CD4-positive, alpha-beta T cell (primary cell): ENCODE measurements at regions not wholly inside any gene's neighbourhood (a gene's known extent, or its start where the extent isn't known, plus 50 kb on each side); places are given as distances from the start of the nearest gene placed in this dataset.

Experiments
- ATAC-seq: fragments of 200-7000 bp; cut with Tn5 transposase; one replicate; pipeline ENCODE4 v1.10.0; 2022; ENCODE audit warnings: mild to moderate bottlenecking; ENCODE audit not compliant: poor library complexity
- CTCF ChIA-PET: fragments of 350-600 bp; sonication (Branson Sonifier 250); formaldehyde crosslinking; loops from one replicate; lab custom pipeline; 2021; ENCODE audit warnings: antibody characterized with exemption, inconsistent platforms; lab: Charles Lee
- POLR2A ChIA-PET: fragments of 350-600 bp; sonication (Branson Sonifier 250); formaldehyde crosslinking; loops from one replicate; lab custom pipeline; 2021; ENCODE audit warnings: antibody characterized with exemption, inconsistent platforms; lab: Charles Lee
- DNase-seq, 14 experiments: peaks; one replicate each; pipeline ENCODE4 v3.0.0-alpha.2; 2013 to 2020; ENCODE audit warnings: mixed read lengths in 2 of 14
- H3K27ac ChIP-seq, 2 donors: one replicate each; pipeline versions ENCODE4 v1.5.1 to v1.7.0; 2013; ENCODE audit warnings: low read length in 2 of 2, low read depth in 1 of 2, mild to moderate bottlenecking in 1 of 2
- H3K27me3 ChIP-seq, 2 experiments: 1 replicate in 1 of 2; 2 replicates in 1 of 2; pipeline versions ENCODE4 v1.6.1 to v1.7.0; 2013; ENCODE audit warnings: low read length in 2 of 2, control low read depth in 1 of 2, mild to moderate bottlenecking in 1 of 2, moderate library complexity in 1 of 2; ENCODE audit not compliant: insufficient read depth in 2 of 2, control insufficient read depth in 1 of 2
- H3K36me3 ChIP-seq: one replicate; pipeline ENCODE4 v1.6.1; 2013; ENCODE audit warnings: low read length, control low read depth; ENCODE audit not compliant: insufficient read depth
- H3K4me1 ChIP-seq: one replicate; pipeline ENCODE4 v1.6.1; 2013; ENCODE audit warnings: low read length, control low read depth; ENCODE audit not compliant: insufficient read depth
- H3K4me3 ChIP-seq: one replicate; pipeline ENCODE4 v1.5.1; 2013; ENCODE audit warnings: mild to moderate bottlenecking, low read length, moderate library complexity
- H3K9me3 ChIP-seq, 2 experiments: 1 replicate in 1 of 2; 2 replicates in 1 of 2; pipeline versions ENCODE4 v1.6.1 to v1.7.0; 2013; ENCODE audit warnings: low read length in 2 of 2, mild to moderate bottlenecking in 2 of 2, control low read depth in 1 of 2, moderate library complexity in 1 of 2; ENCODE audit not compliant: control insufficient read depth in 1 of 2, insufficient read depth in 1 of 2
- H3K27ac Mint-ChIP-seq: one replicate; pipeline ENCODE4 v1.8.0; 2020; ENCODE audit warnings: mixed read lengths
- H3K27me3 Mint-ChIP-seq: one replicate; pipeline ENCODE4 v1.8.0; 2021; ENCODE audit warnings: mixed read lengths
- H3K36me3 Mint-ChIP-seq: one replicate; pipeline ENCODE4 v1.8.0; 2021; ENCODE audit warnings: low read depth, mixed read lengths
- H3K4me1 Mint-ChIP-seq: one replicate; pipeline ENCODE4 v1.8.0; 2021; ENCODE audit warnings: low read depth, mixed read lengths
- H3K4me3 Mint-ChIP-seq: one replicate; pipeline ENCODE4 v1.8.0; 2020; ENCODE audit warnings: mild to moderate bottlenecking, mixed read lengths
- H3K9me3 Mint-ChIP-seq: one replicate; pipeline ENCODE4 v1.8.0; 2020; ENCODE audit warnings: mixed read lengths
- intact Hi-C, 2 experiments: fragments of 100-400 bp; cut with DNase I in 1 of 2; cut with micrococcal nuclease in 1 of 2; formaldehyde crosslinking; loops; one replicate each; pipeline versions ENCODE4 v1.15.1 to v1.9.0; 2023 to 2025; cut with DNase I, micrococcal nuclease
- TF ChIP-seq, protein P1 (sequence below): fragments of 200-600 bp; IDR thresholded peaks from one replicate; pipeline ENCODE4 v1.8.0; 2022; ENCODE audit warnings: antibody characterized with exemption, mild to moderate bottlenecking

DNA sequence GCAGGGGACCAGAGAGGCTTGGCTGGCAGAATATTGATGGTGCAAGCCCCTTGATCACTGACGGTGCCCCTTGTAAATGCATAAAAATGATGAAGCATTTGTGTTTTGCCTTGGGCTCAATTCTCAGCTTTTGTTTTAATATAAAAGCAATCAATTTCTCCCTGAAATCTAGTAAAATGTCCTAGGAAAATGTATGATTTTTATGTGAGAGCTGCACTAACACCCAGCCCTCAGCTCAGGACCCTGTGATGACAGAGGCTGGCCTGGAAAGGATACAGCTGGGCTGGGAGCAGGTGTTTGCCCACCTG lies 84.7 kb upstream of the PHACTR3 start:
- no peak for DNase-seq
- CTCF ChIA-PET, result no interaction called here
- Mint-ChIP-seq H3K36me3 (no peaks in the 10 kb centered on the region), H3K27ac (no peak overlapping the region), H3K27me3 (peaks cover 82% of the 10 kb centered on the region), H3K9me3 (no peaks in the 10 kb centered on the region), H3K4me3 (no peak overlapping the region), H3K4me1 (no peaks in the 10 kb centered on the region)
- TF ChIP-seq, protein P1, sequence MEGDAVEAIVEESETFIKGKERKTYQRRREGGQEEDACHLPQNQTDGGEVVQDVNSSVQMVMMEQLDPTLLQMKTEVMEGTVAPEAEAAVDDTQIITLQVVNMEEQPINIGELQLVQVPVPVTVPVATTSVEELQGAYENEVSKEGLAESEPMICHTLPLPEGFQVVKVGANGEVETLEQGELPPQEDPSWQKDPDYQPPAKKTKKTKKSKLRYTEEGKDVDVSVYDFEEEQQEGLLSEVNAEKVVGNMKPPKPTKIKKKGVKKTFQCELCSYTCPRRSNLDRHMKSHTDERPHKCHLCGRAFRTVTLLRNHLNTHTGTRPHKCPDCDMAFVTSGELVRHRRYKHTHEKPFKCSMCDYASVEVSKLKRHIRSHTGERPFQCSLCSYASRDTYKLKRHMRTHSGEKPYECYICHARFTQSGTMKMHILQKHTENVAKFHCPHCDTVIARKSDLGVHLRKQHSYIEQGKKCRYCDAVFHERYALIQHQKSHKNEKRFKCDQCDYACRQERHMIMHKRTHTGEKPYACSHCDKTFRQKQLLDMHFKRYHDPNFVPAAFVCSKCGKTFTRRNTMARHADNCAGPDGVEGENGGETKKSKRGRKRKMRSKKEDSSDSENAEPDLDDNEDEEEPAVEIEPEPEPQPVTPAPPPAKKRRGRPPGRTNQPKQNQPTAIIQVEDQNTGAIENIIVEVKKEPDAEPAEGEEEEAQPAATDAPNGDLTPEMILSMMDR, result peak; percentile 26
- Histone ChIP-seq H3K9me3 (peaks cover 0 to 4% of the 10 kb centered on the region in 2 experiments), H3K4me1 (no peaks in the 10 kb centered on the region), H3K4me3 (no peak overlapping the region), H3K36me3 (no peaks in the 10 kb centered on the region), H3K27ac (no peak overlapping the region), H3K27me3 (peaks cover 24 to 39% of the 10 kb centered on the region in 2 experiments)
- intact Hi-C loops, result no loop called here
- POLR2A ChIA-PET, result no interaction called here
- ATAC-seq, result no peak

DNA sequence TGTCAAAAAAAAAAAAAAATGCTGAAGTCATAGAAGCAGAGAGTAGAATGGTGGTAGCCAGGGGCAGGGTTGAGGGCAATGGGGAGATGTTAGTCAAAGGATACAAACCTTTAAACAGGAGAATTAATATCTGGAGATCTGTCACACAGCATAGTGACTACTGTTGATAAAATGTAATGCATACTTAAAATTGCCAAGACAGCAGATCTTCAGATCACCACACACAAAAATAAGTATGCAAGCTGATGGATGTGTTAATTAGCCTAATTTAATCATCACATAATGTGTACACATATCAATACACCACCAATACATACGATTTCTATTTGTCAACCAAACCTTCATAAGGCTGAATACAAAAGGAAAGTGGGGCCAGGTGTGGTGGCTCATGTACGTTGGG lies 83.5 kb upstream of the PHACTR3 start:
- Mint-ChIP-seq H3K4me1 (no peaks in the 10 kb centered on the region), H3K36me3 (no peaks in the 10 kb centered on the region), H3K4me3 (no peak overlapping the region), H3K27ac (no peak overlapping the region), H3K9me3 (no peaks in the 10 kb centered on the region), H3K27me3 (peaks cover 82% of the 10 kb centered on the region)
- peaks cover 0 to 4% of the 10 kb centered on the region in 2 experiments for H3K9me3 ChIP-seq
- no peak for ATAC-seq
- H3K36me3 ChIP-seq, result no peaks in the 10 kb centered on the region
- intact Hi-C loops, result no loop called here
- H3K4me3 ChIP-seq, result no peak overlapping the region
- TF ChIP-seq, protein P1, result no peak
- no peak overlapping the region for H3K27ac ChIP-seq
- POLR2A ChIA-PET, result no interaction called here
- no peak for DNase-seq
- CTCF ChIA-PET, result no interaction called here
- peaks cover 24 to 39% of the 10 kb centered on the region in 2 experiments for H3K27me3 ChIP-seq
- peaks cover 3% of the 10 kb centered on the region for H3K4me1 ChIP-seq

DNA sequence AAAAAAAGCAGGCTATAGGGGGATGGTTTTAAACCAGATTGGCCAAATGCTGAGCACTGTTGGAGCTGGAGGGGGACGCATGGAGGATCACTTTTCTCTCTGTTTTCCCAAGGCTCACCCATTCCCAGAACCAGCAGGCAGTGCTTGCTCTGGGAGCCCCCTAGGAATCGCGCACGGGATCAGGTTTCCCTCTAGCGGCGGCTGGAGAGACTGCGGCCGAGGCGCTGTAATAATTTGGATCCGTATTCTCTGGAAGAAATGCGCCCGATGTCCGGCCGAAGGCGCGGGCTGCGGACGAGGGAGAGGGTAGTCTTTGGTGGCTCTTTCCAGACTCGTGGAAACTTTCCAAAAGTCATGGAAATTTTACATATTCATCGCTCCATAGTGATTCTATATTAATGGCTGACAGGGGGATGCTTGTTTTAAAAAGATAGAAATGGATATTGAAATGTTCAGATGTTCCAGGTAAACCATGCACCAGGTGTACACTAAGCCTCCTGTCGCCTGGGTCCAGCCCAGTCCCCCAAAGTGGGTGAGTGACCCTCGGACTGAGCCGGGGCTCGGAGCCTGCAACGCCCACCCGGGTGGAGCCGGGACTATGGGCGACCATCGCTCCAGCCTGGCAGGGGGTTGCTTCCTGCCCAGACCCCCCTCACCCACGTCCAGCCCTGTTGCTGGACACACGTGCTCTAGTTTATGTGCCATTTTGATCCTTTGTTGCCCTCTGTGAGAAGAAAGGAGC lies 78.7 kb upstream of the PHACTR3 start:
- H3K27me3 Mint-ChIP-seq, result peaks cover 74% of the 10 kb centered on the region
- Histone ChIP-seq H3K4me3 (no peak overlapping the region), H3K9me3 (peaks cover 0 to 10% of the 10 kb centered on the region in 2 experiments), H3K36me3 (no peaks in the 10 kb centered on the region), H3K27ac (no peak overlapping the region), H3K4me1 (peaks cover 3% of the 10 kb centered on the region), H3K27me3 (peaks cover 25 to 33% of the 10 kb centered on the region in 2 experiments)
- CTCF ChIA-PET, result no interaction called here
- H3K36me3 Mint-ChIP-seq, result no peaks in the 10 kb centered on the region
- DNase-seq (peak in 5 of 14 experiments; percentile 2 to 21 (median 15)), ATAC-seq (no peak)
- H3K4me3 Mint-ChIP-seq, result no peak overlapping the region
- no peaks in the 10 kb centered on the region for H3K4me1 Mint-ChIP-seq
- H3K9me3 Mint-ChIP-seq, result no peaks in the 10 kb centered on the region
- TF ChIP-seq, protein P1, result peak; percentile 86
- POLR2A ChIA-PET, result no interaction called here
- intact Hi-C loops, result no loop called here
- H3K27ac Mint-ChIP-seq, result no peak overlapping the region
